WERI-Rb-1 (cell line): ENCODE measurements at regions not wholly inside any gene's neighbourhood (a gene's known extent, or its start where the extent isn't known, plus 50 kb on each side); places are given as distances from the start of the nearest gene placed in this dataset.

Experiments
- DNase-seq: peaks from one replicate; pipeline ENCODE4 v3.0.0-alpha.2; 2020
- H3K27ac ChIP-seq: fragments of 250-450 bp; sonication (Bioruptor Pico); 2 replicates; pipeline ENCODE4 v1.5.1; 2020; ENCODE audit warnings: mild to moderate bottlenecking, moderate library complexity
- H3K27me3 ChIP-seq: fragments of 250-450 bp; sonication (Bioruptor Pico); 2 replicates; pipeline ENCODE4 v1.5.1; 2021; ENCODE audit warnings: mild to moderate bottlenecking, low read depth, moderate library complexity; ENCODE audit not compliant: insufficient read depth, severe bottlenecking
- H3K36me3 ChIP-seq: fragments of 250-450 bp; sonication (Bioruptor Pico); 2 replicates; pipeline ENCODE4 v1.5.1; 2020; ENCODE audit warnings: mild to moderate bottlenecking, moderate library complexity
- H3K4me3 ChIP-seq: 2 replicates; pipeline ENCODE4 v1.5.1; 2011; ENCODE audit warnings: low read depth, mild to moderate bottlenecking, control low read depth, low read length
- H3K9me3 ChIP-seq: fragments of 250-450 bp; sonication (Bioruptor Pico); 2 replicates; pipeline ENCODE4 v1.5.1; 2021; ENCODE audit warnings: mild to moderate bottlenecking, moderate library complexity; ENCODE audit not compliant: severe bottlenecking
- TF ChIP-seq, protein P1 (sequence below): IDR thresholded peaks from 2 replicates; pipeline ENCODE4 v1.5.1; 2011; ENCODE audit warnings: low read depth, mild to moderate bottlenecking, control low read depth, inconsistent platforms, low read length

DNA sequence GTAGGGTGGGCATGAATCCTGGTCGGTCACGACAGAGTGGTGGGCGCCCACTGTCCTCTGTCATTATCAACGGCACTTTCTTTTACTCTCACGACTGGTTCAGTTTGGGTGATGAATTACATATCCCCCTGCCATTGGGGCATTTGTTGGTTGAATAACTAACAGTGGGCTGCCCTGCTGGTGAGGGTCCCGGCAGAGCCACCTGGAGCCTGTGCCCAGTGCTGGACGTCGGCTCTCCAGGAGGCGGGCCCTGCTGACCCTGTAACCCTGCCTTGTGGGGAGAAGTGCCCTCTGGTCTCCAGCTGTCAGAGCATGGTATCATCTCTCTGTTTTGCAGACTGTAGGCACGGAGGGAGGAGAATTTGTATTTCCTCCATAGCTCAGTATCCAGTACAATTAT, 199.1 kb downstream of the GLRX3 start:
- no peak for DNase-seq
- Histone ChIP-seq H3K9me3 (no peaks in the 10 kb centered on the region), H3K27ac (no peak overlapping the region), H3K4me3 (no peak overlapping the region), H3K27me3 (no peaks in the 10 kb centered on the region), H3K36me3 (no peaks in the 10 kb centered on the region)
- TF ChIP-seq, protein P1, sequence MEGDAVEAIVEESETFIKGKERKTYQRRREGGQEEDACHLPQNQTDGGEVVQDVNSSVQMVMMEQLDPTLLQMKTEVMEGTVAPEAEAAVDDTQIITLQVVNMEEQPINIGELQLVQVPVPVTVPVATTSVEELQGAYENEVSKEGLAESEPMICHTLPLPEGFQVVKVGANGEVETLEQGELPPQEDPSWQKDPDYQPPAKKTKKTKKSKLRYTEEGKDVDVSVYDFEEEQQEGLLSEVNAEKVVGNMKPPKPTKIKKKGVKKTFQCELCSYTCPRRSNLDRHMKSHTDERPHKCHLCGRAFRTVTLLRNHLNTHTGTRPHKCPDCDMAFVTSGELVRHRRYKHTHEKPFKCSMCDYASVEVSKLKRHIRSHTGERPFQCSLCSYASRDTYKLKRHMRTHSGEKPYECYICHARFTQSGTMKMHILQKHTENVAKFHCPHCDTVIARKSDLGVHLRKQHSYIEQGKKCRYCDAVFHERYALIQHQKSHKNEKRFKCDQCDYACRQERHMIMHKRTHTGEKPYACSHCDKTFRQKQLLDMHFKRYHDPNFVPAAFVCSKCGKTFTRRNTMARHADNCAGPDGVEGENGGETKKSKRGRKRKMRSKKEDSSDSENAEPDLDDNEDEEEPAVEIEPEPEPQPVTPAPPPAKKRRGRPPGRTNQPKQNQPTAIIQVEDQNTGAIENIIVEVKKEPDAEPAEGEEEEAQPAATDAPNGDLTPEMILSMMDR = no peak

DNA sequence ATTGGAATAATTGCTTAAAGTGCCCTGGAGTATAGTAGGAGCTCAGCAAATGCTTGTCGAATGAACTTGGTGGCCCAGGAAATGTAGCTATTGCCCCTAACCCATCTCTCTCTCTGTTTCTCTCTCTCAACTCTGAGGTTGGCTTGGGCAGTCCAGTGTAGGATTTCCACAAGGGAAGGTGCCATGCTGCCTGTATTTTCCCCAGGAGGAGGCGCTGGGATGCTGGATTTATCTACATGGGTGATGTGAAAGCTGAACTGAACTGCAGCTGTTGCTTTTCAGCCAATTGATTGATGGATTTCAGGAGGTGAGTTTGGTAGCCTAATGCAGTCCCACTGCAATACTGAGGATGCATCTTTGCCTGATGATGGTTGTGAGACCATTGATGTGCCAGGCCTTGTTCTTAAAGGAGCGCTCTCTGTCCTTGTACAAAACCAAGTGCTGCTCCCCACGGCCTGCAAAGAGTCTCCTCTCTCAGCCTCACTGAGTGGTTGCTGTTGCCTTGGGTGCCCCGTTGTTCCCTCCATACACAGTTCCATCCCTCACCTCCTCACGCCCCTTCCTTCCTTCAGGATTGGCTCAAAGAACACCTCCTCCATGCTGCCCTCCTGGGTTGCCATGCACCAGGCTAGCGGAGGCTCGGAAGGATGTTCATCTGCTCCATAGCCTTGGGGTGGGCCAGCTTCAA, 200.6 kb downstream of the GLRX3 start:
- no peak overlapping the region for H3K4me3 ChIP-seq
- no peaks in the 10 kb centered on the region for H3K27me3 ChIP-seq
- DNase-seq = peak; percentile 50
- no peak overlapping the region for H3K27ac ChIP-seq
- H3K9me3 ChIP-seq = no peaks in the 10 kb centered on the region
- H3K36me3 ChIP-seq = no peaks in the 10 kb centered on the region
- TF ChIP-seq, protein P1 = peak; percentile 54; the same call in 1 of the 2 replicates

DNA sequence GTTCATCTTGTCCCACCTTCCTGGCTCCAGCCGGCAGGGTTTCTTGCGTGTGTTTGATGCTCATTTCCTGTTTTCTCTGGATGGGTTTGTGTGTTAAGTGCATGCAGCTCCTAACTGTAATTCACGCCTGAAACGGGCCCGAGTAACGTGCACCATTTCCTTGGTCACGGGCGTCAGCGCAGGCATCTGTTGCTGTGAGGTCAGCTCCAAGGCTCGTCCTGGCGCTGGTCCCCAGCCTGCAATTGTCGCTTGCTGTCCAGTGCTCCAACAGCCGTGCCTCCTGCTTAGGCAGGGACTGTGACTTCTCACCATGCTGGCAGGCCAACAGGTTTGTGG, 201.1 kb downstream of the GLRX3 start:
- Histone ChIP-seq H3K4me3 (no peak overlapping the region), H3K9me3 (no peaks in the 10 kb centered on the region), H3K27ac (no peak overlapping the region), H3K27me3 (no peaks in the 10 kb centered on the region), H3K36me3 (no peaks in the 10 kb centered on the region)
- no peak for DNase-seq
- TF ChIP-seq, protein P1 = no peak

DNA sequence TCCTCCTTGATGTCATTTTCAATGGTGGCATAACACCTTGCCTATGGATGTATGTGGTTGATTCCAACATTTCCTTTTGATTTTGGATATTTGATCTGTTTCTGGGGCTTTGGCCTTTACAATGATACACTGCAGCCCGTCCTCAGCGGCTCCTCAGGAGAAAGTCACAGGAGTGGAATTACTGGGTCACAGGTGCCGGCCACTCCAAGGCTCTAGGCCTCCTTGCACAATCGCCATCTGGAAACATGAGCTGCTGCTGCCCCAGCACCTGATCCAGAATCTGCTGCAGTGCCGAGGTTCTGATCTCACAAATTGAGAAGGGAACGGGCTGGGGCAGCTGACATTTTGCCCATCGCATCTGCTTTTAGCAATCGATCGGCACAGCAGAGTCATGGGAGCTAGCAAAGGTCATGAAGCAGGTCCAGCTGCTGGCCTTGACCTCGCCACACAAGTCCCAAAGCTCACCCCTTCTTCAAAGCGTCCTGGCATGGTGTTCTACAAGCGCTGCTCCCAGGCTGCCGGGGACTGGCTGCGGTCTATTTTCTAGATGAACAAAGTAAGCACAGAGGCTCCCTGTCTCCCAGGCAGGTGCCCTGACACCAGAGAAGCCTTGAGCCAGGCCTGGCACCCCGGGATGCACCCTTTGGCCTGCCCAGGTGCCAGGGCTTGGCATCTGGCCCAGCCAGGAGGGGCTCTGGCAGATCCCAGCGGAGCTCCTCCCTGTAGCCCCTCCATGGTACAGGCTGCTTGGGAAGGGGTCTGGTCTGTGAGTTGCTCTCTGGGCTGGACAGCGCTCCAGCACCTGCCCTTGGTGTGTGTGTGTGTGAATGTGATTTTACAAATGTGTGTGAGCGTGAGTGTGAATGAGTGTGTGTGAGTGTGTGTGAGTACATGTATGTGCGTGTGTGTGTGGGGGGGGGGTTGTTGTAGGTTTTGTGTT, 201.8 kb downstream of the GLRX3 start:
- Histone ChIP-seq H3K27ac (no peak overlapping the region), H3K9me3 (no peaks in the 10 kb centered on the region), H3K36me3 (no peaks in the 10 kb centered on the region), H3K27me3 (no peaks in the 10 kb centered on the region), H3K4me3 (no peak overlapping the region)
- TF ChIP-seq, protein P1 = no peak
- DNase-seq = no peak

DNA sequence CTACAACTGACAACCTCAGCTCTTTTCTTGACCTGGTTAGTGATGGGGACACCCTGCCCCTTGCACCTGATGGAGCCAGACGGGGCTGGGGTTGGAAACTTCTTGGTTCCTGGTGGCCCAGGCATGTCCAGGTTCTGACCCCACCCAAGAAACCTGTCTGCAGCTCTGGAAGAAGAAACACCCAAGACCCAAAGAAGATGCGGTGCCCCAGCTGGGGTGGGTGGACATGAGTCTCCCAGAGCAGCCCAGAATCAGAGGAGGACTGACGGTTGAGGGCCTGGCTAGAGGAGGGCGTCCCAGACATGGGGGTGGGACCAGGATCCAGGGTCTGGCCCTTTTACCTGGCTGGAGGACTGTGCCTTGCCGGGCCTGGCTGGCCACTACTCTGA, 202.4 kb downstream of the GLRX3 start:
- H3K36me3 ChIP-seq = no peaks in the 10 kb centered on the region
- H3K27me3 ChIP-seq = no peaks in the 10 kb centered on the region
- no peaks in the 10 kb centered on the region for H3K9me3 ChIP-seq
- DNase-seq = no peak
- H3K27ac ChIP-seq = no peak overlapping the region
- no peak overlapping the region for H3K4me3 ChIP-seq
- TF ChIP-seq, protein P1 = no peak
